ENCODE measurements at regions not wholly inside any gene's neighbourhood (a gene's known extent, or its start where the extent isn't known, plus 50 kb on each side); places are given as distances from the start of the nearest gene placed in this dataset.
"Not testable (repeated sequence)": the region's sequence is repeated elsewhere in the genome, so short reads cannot be mapped to it uniquely, and the experiment has no call there.

DNA sequence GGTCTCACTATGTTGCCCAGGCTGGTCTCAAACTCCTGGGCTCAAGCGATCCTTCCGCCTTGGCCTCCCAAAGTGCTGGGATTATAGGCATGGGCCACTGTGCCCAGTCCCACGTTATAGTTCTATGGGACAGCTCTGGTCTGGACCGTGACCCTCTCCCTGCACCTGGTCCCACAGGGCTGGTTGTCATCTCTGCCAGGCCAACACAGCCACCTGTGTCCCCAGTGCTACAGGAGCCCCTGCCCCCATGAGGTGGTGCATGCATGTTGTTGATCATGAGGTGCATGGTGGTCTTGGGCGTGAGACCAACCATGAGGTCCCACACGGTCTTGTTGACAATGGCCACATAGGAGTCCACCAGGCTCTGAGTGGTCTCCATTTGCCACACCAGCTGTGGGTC, 51.0 kb upstream of the UBE2Q2 start:
- DNase-seq (ENCODE audit: low spot score); H3K27ac ChIP-seq (ENCODE audit: low read depth in 1 of 2, low read length in 2 of 2); H3K4me1 ChIP-seq (ENCODE audit: control insufficient read depth in 4 of 4, insufficient read depth in 4 of 4, low read length in 3 of 4); H3K9me3 ChIP-seq (ENCODE audit: control insufficient read depth in 4 of 4, low read length in 3 of 4); H3K36me3 ChIP-seq (ENCODE audit: control insufficient read depth in 4 of 4, insufficient read depth in 3 of 4, low read depth in 1 of 4, low read length in 3 of 4); H3K27me3 ChIP-seq (ENCODE audit: control insufficient read depth in 4 of 4, insufficient read depth in 4 of 4, low read length in 3 of 4); H3K9ac ChIP-seq (ENCODE audit: low read depth in 1 of 2, low read length in 2 of 2); H3K4me3 ChIP-seq (ENCODE audit: low read depth in 1 of 3, low read length in 3 of 3): not testable (repeated sequence)
- WGBS, result 87% methylated on average over 6 of the region's 6 CpGs

DNA sequence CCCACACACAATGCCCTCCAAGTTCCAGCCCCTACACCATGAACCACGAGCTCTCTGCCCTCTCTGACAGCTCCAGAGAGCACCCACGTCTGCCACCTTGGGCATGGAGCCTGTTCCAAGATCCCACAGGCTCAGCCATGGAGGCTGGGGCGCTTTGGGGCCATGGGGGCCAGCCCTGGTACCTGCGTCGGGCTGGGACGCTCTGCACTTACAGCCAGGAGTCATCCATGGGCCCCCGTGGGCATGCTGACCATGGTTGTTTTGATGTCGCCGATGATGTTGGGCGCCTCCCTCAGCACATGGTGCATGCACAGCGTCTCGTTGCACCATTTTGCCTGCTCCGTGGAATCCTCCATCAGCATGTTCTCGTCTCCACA, 51.9 kb upstream of the UBE2Q2 start:
- no peaks in the 10 kb centered on the region for H3K27me3 ChIP-seq (ENCODE audit: control insufficient read depth in 4 of 4, insufficient read depth in 4 of 4, low read length in 3 of 4)
- no peaks in the 10 kb centered on the region for H3K9me3 ChIP-seq (ENCODE audit: control insufficient read depth in 4 of 4, low read length in 3 of 4)
- H3K4me1 ChIP-seq (ENCODE audit: control insufficient read depth in 4 of 4, insufficient read depth in 4 of 4, low read length in 3 of 4), result no peaks in the 10 kb centered on the region
- no peak overlapping the region for H3K9ac ChIP-seq (ENCODE audit: low read depth in 1 of 2, low read length in 2 of 2)
- TF ChIP-seq, protein P1, sequence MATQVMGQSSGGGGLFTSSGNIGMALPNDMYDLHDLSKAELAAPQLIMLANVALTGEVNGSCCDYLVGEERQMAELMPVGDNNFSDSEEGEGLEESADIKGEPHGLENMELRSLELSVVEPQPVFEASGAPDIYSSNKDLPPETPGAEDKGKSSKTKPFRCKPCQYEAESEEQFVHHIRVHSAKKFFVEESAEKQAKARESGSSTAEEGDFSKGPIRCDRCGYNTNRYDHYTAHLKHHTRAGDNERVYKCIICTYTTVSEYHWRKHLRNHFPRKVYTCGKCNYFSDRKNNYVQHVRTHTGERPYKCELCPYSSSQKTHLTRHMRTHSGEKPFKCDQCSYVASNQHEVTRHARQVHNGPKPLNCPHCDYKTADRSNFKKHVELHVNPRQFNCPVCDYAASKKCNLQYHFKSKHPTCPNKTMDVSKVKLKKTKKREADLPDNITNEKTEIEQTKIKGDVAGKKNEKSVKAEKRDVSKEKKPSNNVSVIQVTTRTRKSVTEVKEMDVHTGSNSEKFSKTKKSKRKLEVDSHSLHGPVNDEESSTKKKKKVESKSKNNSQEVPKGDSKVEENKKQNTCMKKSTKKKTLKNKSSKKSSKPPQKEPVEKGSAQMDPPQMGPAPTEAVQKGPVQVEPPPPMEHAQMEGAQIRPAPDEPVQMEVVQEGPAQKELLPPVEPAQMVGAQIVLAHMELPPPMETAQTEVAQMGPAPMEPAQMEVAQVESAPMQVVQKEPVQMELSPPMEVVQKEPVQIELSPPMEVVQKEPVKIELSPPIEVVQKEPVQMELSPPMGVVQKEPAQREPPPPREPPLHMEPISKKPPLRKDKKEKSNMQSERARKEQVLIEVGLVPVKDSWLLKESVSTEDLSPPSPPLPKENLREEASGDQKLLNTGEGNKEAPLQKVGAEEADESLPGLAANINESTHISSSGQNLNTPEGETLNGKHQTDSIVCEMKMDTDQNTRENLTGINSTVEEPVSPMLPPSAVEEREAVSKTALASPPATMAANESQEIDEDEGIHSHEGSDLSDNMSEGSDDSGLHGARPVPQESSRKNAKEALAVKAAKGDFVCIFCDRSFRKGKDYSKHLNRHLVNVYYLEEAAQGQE (IDR thresholded peaks at IDR 0.05), result no peak
- TF ChIP-seq, protein P2, sequence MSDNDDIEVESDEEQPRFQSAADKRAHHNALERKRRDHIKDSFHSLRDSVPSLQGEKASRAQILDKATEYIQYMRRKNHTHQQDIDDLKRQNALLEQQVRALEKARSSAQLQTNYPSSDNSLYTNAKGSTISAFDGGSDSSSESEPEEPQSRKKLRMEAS (IDR thresholded peaks at IDR 0.05), result no peak
- TF ChIP-seq NR2F2 (IDR thresholded peaks at IDR 0.05) (no peak), YY1 (IDR thresholded peaks at IDR 0.05) (no peak)
- 91% methylated on average over 14 of the region's 14 CpGs for WGBS
- H3K36me3 ChIP-seq (ENCODE audit: control insufficient read depth in 4 of 4, insufficient read depth in 3 of 4, low read depth in 1 of 4, low read length in 3 of 4), result no peaks in the 10 kb centered on the region
- no peak overlapping the region for H3K4me3 ChIP-seq (ENCODE audit: low read depth in 1 of 3, low read length in 3 of 3)
- DNase-seq (ENCODE audit: low spot score), result no peak
- no peak overlapping the region for H3K27ac ChIP-seq (ENCODE audit: low read depth in 1 of 2, low read length in 2 of 2)

DNA sequence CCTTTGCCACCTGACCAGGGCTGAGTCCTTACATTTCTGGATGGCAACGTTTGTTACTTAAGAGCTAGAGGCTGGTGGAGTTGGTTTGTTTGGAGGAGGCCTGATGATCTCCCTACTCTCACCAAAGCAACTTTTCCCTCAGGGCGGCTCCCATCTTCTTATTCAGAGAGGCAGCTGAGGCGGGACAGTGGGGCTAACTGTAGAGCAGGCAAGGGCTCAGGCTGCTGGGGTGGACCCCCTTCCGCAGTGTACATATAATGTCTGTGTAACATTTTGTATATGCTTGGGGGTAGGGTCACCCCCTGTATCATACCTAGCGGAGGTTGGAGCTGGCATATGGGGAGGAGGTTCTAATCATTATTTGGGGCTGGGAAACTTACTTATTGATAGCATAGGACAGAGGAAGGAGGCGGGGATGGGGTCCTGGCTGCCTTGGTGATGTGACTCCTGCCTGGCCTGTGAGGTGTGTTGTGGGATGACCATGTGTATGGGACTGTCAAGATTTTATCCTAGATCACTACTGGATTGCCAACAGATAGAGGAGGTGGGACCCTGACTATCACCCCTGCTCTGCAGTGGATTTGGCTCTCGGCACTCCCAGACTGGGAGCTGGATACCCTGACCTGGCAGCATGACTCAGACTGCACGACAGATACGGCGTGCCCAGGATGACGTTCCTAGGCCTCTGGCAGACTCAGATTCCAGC, 52.5 kb upstream of the UBE2Q2 start:
- no peak overlapping the region for H3K4me3 ChIP-seq (ENCODE audit: low read depth in 1 of 3, low read length in 3 of 3)
- TF ChIP-seq SP1 (IDR thresholded peaks at IDR 0.05), result no peak
- TF ChIP-seq RAD21 (IDR thresholded peaks at IDR 0.05), result no peak
- no peak for TF ChIP-seq YY1 (IDR thresholded peaks at IDR 0.05)
- no peak for TF ChIP-seq EGR1 (IDR thresholded peaks at IDR 0.05; ENCODE audit: low read depth in 2 of 2)
- no peak for TF ChIP-seq TAF1 (conservative IDR thresholded peaks at IDR 0.05)
- TF ChIP-seq, protein P3, sequence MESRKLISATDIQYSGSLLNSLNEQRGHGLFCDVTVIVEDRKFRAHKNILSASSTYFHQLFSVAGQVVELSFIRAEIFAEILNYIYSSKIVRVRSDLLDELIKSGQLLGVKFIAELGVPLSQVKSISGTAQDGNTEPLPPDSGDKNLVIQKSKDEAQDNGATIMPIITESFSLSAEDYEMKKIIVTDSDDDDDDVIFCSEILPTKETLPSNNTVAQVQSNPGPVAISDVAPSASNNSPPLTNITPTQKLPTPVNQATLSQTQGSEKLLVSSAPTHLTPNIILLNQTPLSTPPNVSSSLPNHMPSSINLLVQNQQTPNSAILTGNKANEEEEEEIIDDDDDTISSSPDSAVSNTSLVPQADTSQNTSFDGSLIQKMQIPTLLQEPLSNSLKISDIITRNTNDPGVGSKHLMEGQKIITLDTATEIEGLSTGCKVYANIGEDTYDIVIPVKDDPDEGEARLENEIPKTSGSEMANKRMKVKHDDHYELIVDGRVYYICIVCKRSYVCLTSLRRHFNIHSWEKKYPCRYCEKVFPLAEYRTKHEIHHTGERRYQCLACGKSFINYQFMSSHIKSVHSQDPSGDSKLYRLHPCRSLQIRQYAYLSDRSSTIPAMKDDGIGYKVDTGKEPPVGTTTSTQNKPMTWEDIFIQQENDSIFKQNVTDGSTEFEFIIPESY (IDR thresholded peaks at IDR 0.05), result no peak
- TF ChIP-seq NR2F2 (IDR thresholded peaks at IDR 0.05), result no peak
- H3K36me3 ChIP-seq (ENCODE audit: control insufficient read depth in 4 of 4, insufficient read depth in 3 of 4, low read depth in 1 of 4, low read length in 3 of 4), result no peaks in the 10 kb centered on the region
- H3K4me1 ChIP-seq (ENCODE audit: control insufficient read depth in 4 of 4, insufficient read depth in 4 of 4, low read length in 3 of 4), result no peaks in the 10 kb centered on the region
- 89% methylated on average over 11 of the region's 11 CpGs for WGBS
- H3K9ac ChIP-seq (ENCODE audit: low read depth in 1 of 2, low read length in 2 of 2), result no peak overlapping the region
- DNase-seq (ENCODE audit: low spot score), result no peak
- H3K27me3 ChIP-seq (ENCODE audit: control insufficient read depth in 4 of 4, insufficient read depth in 4 of 4, low read length in 3 of 4), result no peaks in the 10 kb centered on the region
- H3K9me3 ChIP-seq (ENCODE audit: control insufficient read depth in 4 of 4, low read length in 3 of 4), result no peaks in the 10 kb centered on the region
- no peak overlapping the region for H3K27ac ChIP-seq (ENCODE audit: low read depth in 1 of 2, low read length in 2 of 2)
